ENCODE measurements at regions not wholly inside any gene's neighbourhood (a gene's known extent, or its start where the extent isn't known, plus 50 kb on each side); places are given as distances from the start of the nearest gene placed in this dataset.
A peak's percentile ranks its signal among the peaks of the same experiment; 100 is the strongest.
"Not testable (repeated sequence)": the region's sequence is repeated elsewhere in the genome, so short reads cannot be mapped to it uniquely, and the experiment has no call there.

GRCh38 chr6:26754801-26755200 lies 95.3 kb upstream of the ZNF322 start:
- POLR2A ChIA-PET; DNase-seq; H3K4me1 Mint-ChIP-seq (ENCODE audit: low read depth); CTCF ChIA-PET; ATAC-seq; H3K9me3 Mint-ChIP-seq (ENCODE audit: insufficient read depth): not testable (repeated sequence)
- peak overlapping the region; percentile 48 for H3K4me3 Mint-ChIP-seq
- H3K36me3 Mint-ChIP-seq (ENCODE audit: low read depth) = peaks cover 16% of the 10 kb centered on the region
- H3K27me3 Mint-ChIP-seq (ENCODE audit: low read depth) = peaks cover 38% of the 10 kb centered on the region
- peak overlapping the region; percentile 70 for H3K27ac Mint-ChIP-seq

GRCh38 chr6:26756067-26756805 lies 96.7 kb upstream of the ZNF322 start:
- H3K9me3 Mint-ChIP-seq (ENCODE audit: insufficient read depth); CTCF ChIA-PET; DNase-seq; ATAC-seq; POLR2A ChIA-PET; H3K4me1 Mint-ChIP-seq (ENCODE audit: low read depth): not testable (repeated sequence)
- peak overlapping the region; percentile 20 for H3K4me3 Mint-ChIP-seq
- H3K27me3 Mint-ChIP-seq (ENCODE audit: low read depth) = peaks cover 33% of the 10 kb centered on the region
- H3K36me3 Mint-ChIP-seq (ENCODE audit: low read depth) = peaks cover 16% of the 10 kb centered on the region
- H3K27ac Mint-ChIP-seq = peak overlapping the region; percentile 78

GRCh38 chr6:26766203-26766902 lies 106.8 kb upstream of the ZNF322 start:
- H3K27me3 Mint-ChIP-seq (ENCODE audit: low read depth); H3K9me3 Mint-ChIP-seq (ENCODE audit: insufficient read depth); CTCF ChIA-PET; H3K4me1 Mint-ChIP-seq (ENCODE audit: low read depth); POLR2A ChIA-PET; H3K36me3 Mint-ChIP-seq (ENCODE audit: low read depth); H3K4me3 Mint-ChIP-seq; DNase-seq; ATAC-seq; H3K27ac Mint-ChIP-seq: not testable (repeated sequence)

- H3K27me3 Mint-ChIP-seq (ENCODE audit: low read depth); CTCF ChIA-PET; H3K9me3 Mint-ChIP-seq (ENCODE audit: insufficient read depth); H3K4me1 Mint-ChIP-seq (ENCODE audit: low read depth); H3K27ac Mint-ChIP-seq; H3K36me3 Mint-ChIP-seq (ENCODE audit: low read depth); H3K4me3 Mint-ChIP-seq; ATAC-seq; POLR2A ChIA-PET; DNase-seq: not testable (repeated sequence)
These were observed 111.6 kb upstream of the ZNF322 start for GRCh38 chr6:26770941-26771666.

- H3K36me3 Mint-ChIP-seq (ENCODE audit: low read depth); POLR2A ChIA-PET; H3K27me3 Mint-ChIP-seq (ENCODE audit: low read depth); H3K4me3 Mint-ChIP-seq; H3K9me3 Mint-ChIP-seq (ENCODE audit: insufficient read depth); H3K27ac Mint-ChIP-seq; ATAC-seq; DNase-seq; CTCF ChIA-PET; H3K4me1 Mint-ChIP-seq (ENCODE audit: low read depth): not testable (repeated sequence)
These were observed 113.9 kb upstream of the ZNF322 start for GRCh38 chr6:26773414-26773813.

GRCh38 chr6:26780563-26780962 lies 121.0 kb upstream of the ZNF322 start:
- H3K4me3 Mint-ChIP-seq; H3K27ac Mint-ChIP-seq; H3K4me1 Mint-ChIP-seq (ENCODE audit: low read depth); H3K36me3 Mint-ChIP-seq (ENCODE audit: low read depth); POLR2A ChIA-PET; H3K9me3 Mint-ChIP-seq (ENCODE audit: insufficient read depth); H3K27me3 Mint-ChIP-seq (ENCODE audit: low read depth); DNase-seq; CTCF ChIA-PET; ATAC-seq: not testable (repeated sequence)

GRCh38 chr6:26795474-26796307 lies 136.1 kb upstream of the ZNF322 start:
- CTCF ChIA-PET; DNase-seq; H3K4me1 Mint-ChIP-seq (ENCODE audit: low read depth); POLR2A ChIA-PET; H3K27ac Mint-ChIP-seq; H3K4me3 Mint-ChIP-seq; ATAC-seq; H3K27me3 Mint-ChIP-seq (ENCODE audit: low read depth); H3K36me3 Mint-ChIP-seq (ENCODE audit: low read depth); H3K9me3 Mint-ChIP-seq (ENCODE audit: insufficient read depth): not testable (repeated sequence)

GRCh38 chr6:26799903-26800633 lies 140.5 kb upstream of the ZNF322 start:
- H3K27ac Mint-ChIP-seq; H3K36me3 Mint-ChIP-seq (ENCODE audit: low read depth); H3K4me3 Mint-ChIP-seq; DNase-seq; ATAC-seq; H3K27me3 Mint-ChIP-seq (ENCODE audit: low read depth); CTCF ChIA-PET; H3K9me3 Mint-ChIP-seq (ENCODE audit: insufficient read depth); H3K4me1 Mint-ChIP-seq (ENCODE audit: low read depth); POLR2A ChIA-PET: not testable (repeated sequence)

- H3K27me3 Mint-ChIP-seq (ENCODE audit: low read depth); DNase-seq; H3K36me3 Mint-ChIP-seq (ENCODE audit: low read depth); POLR2A ChIA-PET; H3K4me1 Mint-ChIP-seq (ENCODE audit: low read depth); ATAC-seq; H3K27ac Mint-ChIP-seq; H3K9me3 Mint-ChIP-seq (ENCODE audit: insufficient read depth); H3K4me3 Mint-ChIP-seq; CTCF ChIA-PET: not testable (repeated sequence)
These were observed 144.2 kb upstream of the ZNF322 start for GRCh38 chr6:26803762-26804161.

- POLR2A ChIA-PET; H3K27me3 Mint-ChIP-seq (ENCODE audit: low read depth); H3K4me1 Mint-ChIP-seq (ENCODE audit: low read depth); ATAC-seq; DNase-seq; H3K36me3 Mint-ChIP-seq (ENCODE audit: low read depth); H3K9me3 Mint-ChIP-seq (ENCODE audit: insufficient read depth); H3K27ac Mint-ChIP-seq; CTCF ChIA-PET; H3K4me3 Mint-ChIP-seq: not testable (repeated sequence)
These were observed 152.1 kb upstream of the ZNF322 start for GRCh38 chr6:26811486-26812116.

- H3K27ac Mint-ChIP-seq; ATAC-seq; H3K36me3 Mint-ChIP-seq (ENCODE audit: low read depth); POLR2A ChIA-PET; CTCF ChIA-PET; DNase-seq; H3K9me3 Mint-ChIP-seq (ENCODE audit: insufficient read depth); H3K27me3 Mint-ChIP-seq (ENCODE audit: low read depth); H3K4me1 Mint-ChIP-seq (ENCODE audit: low read depth); H3K4me3 Mint-ChIP-seq: not testable (repeated sequence)
These were observed 159.2 kb upstream of the ZNF322 start for GRCh38 chr6:26818640-26819225.
